ENCODE measurements at regions not wholly inside any gene's neighbourhood (a gene's known extent, or its start where the extent isn't known, plus 50 kb on each side); places are given as distances from the start of the nearest gene placed in this dataset.

GRCh38 chr13:44748439-44748838, 172.3 kb upstream of the TSC22D1 start:
- Histone ChIP-seq H3K4me3 (ENCODE audit: low read length) (no peak overlapping the region), H3K4me1 (ENCODE audit: insufficient read depth, low read length) (no peaks in the 10 kb centered on the region), H3K27me3 (ENCODE audit: control insufficient read depth in 1 of 2, insufficient read depth in 2 of 2, low read length in 2 of 2) (no peaks in the 10 kb centered on the region), H3K27ac (ENCODE audit: low read depth in 1 of 2, low read length in 2 of 2) (no peak overlapping the region), H3K9me3 (ENCODE audit: control insufficient read depth in 1 of 2, insufficient read depth in 1 of 2, low read length in 2 of 2) (no peaks in the 10 kb centered on the region), H3K36me3 (ENCODE audit: insufficient read depth, low read length) (no peaks in the 10 kb centered on the region)
- peaks cover 5% of the 10 kb centered on the region for H3K9me3 Mint-ChIP-seq
- no peak for ATAC-seq (ENCODE audit: poor library complexity)
- H3K27me3 Mint-ChIP-seq: no peaks in the 10 kb centered on the region
- TF ChIP-seq CTCF (IDR thresholded peaks at IDR 0.05): no peak
- no peak overlapping the region for H3K4me3 Mint-ChIP-seq
- DNase-seq: no peak
- POLR2A ChIA-PET: no interaction called here
- intact Hi-C loops (cut with DNase I, micrococcal nuclease): no loop called here
- no peaks in the 10 kb centered on the region for H3K36me3 Mint-ChIP-seq (ENCODE audit: low read depth)
- no peaks in the 10 kb centered on the region for H3K4me1 Mint-ChIP-seq (ENCODE audit: low read depth)
- CTCF ChIA-PET: no interaction called here
- no peak overlapping the region for H3K27ac Mint-ChIP-seq

- Histone ChIP-seq H3K9me3 (ENCODE audit: control insufficient read depth in 1 of 2, insufficient read depth in 1 of 2, low read length in 2 of 2) (no peaks in the 10 kb centered on the region), H3K27me3 (ENCODE audit: control insufficient read depth in 1 of 2, insufficient read depth in 2 of 2, low read length in 2 of 2) (no peaks in the 10 kb centered on the region), H3K27ac (ENCODE audit: low read depth in 1 of 2, low read length in 2 of 2) (no peak overlapping the region), H3K36me3 (ENCODE audit: insufficient read depth, low read length) (no peaks in the 10 kb centered on the region), H3K4me3 (ENCODE audit: low read length) (no peak overlapping the region), H3K4me1 (ENCODE audit: insufficient read depth, low read length) (no peaks in the 10 kb centered on the region)
- ChIA-PET POLR2A (no interaction called here), CTCF (no interaction called here)
- no peaks in the 10 kb centered on the region for H3K4me1 Mint-ChIP-seq (ENCODE audit: low read depth)
- no peak for DNase-seq
- peaks cover 10% of the 10 kb centered on the region for H3K9me3 Mint-ChIP-seq
- no peak for ATAC-seq (ENCODE audit: poor library complexity)
- H3K27me3 Mint-ChIP-seq: no peaks in the 10 kb centered on the region
- no peak for TF ChIP-seq CTCF (IDR thresholded peaks at IDR 0.05)
- H3K36me3 Mint-ChIP-seq (ENCODE audit: low read depth): no peaks in the 10 kb centered on the region
- H3K4me3 Mint-ChIP-seq: no peak overlapping the region
- no peak overlapping the region for H3K27ac Mint-ChIP-seq
- intact Hi-C loops (cut with DNase I, micrococcal nuclease): no loop called here
These were observed 171.0 kb upstream of the TSC22D1 start for GRCh38 chr13:44747179-44747578.

- ATAC-seq (ENCODE audit: poor library complexity) (no peak), DNase-seq (no peak)
- Histone ChIP-seq H3K9me3 (ENCODE audit: control insufficient read depth in 1 of 2, insufficient read depth in 1 of 2, low read length in 2 of 2) (no peaks in the 10 kb centered on the region), H3K27me3 (ENCODE audit: control insufficient read depth in 1 of 2, insufficient read depth in 2 of 2, low read length in 2 of 2) (no peaks in the 10 kb centered on the region), H3K4me1 (ENCODE audit: insufficient read depth, low read length) (no peaks in the 10 kb centered on the region), H3K4me3 (ENCODE audit: low read length) (no peak overlapping the region), H3K27ac (ENCODE audit: low read depth in 1 of 2, low read length in 2 of 2) (no peak overlapping the region), H3K36me3 (ENCODE audit: insufficient read depth, low read length) (no peaks in the 10 kb centered on the region)
- Mint-ChIP-seq H3K9me3 (peaks cover 10% of the 10 kb centered on the region), H3K4me1 (ENCODE audit: low read depth) (no peaks in the 10 kb centered on the region), H3K27ac (no peak overlapping the region), H3K36me3 (ENCODE audit: low read depth) (no peaks in the 10 kb centered on the region), H3K27me3 (no peaks in the 10 kb centered on the region), H3K4me3 (no peak overlapping the region)
- ChIA-PET POLR2A (no interaction called here), CTCF (no interaction called here)
- intact Hi-C loops (cut with DNase I, micrococcal nuclease): no loop called here
- no peak for TF ChIP-seq CTCF (IDR thresholded peaks at IDR 0.05)
These were observed 170.6 kb upstream of the TSC22D1 start for GRCh38 chr13:44746690-44747089.

Data from CD4-positive, alpha-beta T cell (primary cell).